HCT116 (cell line): ENCODE measurements at regions not wholly inside any gene's neighbourhood (a gene's known extent, or its start where the extent isn't known, plus 50 kb on each side); places are given as distances from the start of the nearest gene placed in this dataset.

Experiments used
- ATAC-seq: fragments of 200-7000 bp; cut with Tn5 transposase; 2 replicates; pipeline ENCODE4 v1.9.1; 2020; ENCODE audit warnings: mild to moderate bottlenecking, moderate library complexity
- BruUV-seq: library from RNA; stranded (reverse); fragments of 400-500 nt; replicated peaks from 2 replicates; lab custom pipeline; 2021; lab: Mats Ljungman, UMichigan
- CTCF ChIA-PET: fragments of 300-600 bp; sonication (Branson Sonifier 250); formaldehyde crosslinking; loops from one replicate; lab custom pipeline; 2021; ENCODE audit warnings: antibody characterized with exemption; lab: Charles Lee
- POLR2A ChIA-PET: fragments of 300-600, 350-600 bp; sonication (Branson Sonifier 250); formaldehyde crosslinking; loops from one replicate; lab custom pipeline; 2021; ENCODE audit warnings: antibody characterized with exemption; lab: Charles Lee
- RAD21 ChIA-PET, 2 experiments: fragments of 300-600 bp; sonication (Branson Sonifier 250); formaldehyde crosslinking; loops; one replicate each; lab custom pipeline; 2023; ENCODE audit warnings: low total read pairs in 2 of 2; ENCODE audit not compliant: uncharacterized antibody in 2 of 2, unreplicated experiment in 2 of 2, low non-redundant PET in 1 of 2; lab: Charles Lee
- DNase-seq: peaks from one replicate; pipeline ENCODE4 v3.0.0-alpha.2; 2010; ENCODE audit warnings: low read depth, low spot score
- H2AFZ ChIP-seq: fragments of 200-600 bp; shearing (Covaris generic), sonication (generic); 2 replicates; pipeline ENCODE4 v1.6.1; 2017; ENCODE audit warnings: low read depth, mixed run types, mixed read lengths, antibody characterized with exemption, low read length; ENCODE audit not compliant: poor library complexity, severe bottlenecking
- H3K27ac ChIP-seq: 2 replicates; pipeline ENCODE4 v1.5.1; 2012; ENCODE audit warnings: low read depth, low read length
- H3K27me3 ChIP-seq: fragments of 200-600 bp; sonication (generic); 2 replicates; pipeline ENCODE4 v1.6.1; 2016; ENCODE audit warnings: mixed run types, low read length, mixed read lengths; ENCODE audit not compliant: insufficient read depth
- H3K36me3 ChIP-seq, 2 experiments: fragments of 200-500 bp in 1 of 2; fragments of 200-600 bp in 1 of 2; sonication (Bioruptor generic) in 1 of 2; sonication (generic) in 1 of 2; 2 replicates each; pipeline versions ENCODE4 v1.5.1 to v1.6.1; 2014 to 2016; ENCODE audit warnings: low read length in 2 of 2, inconsistent platforms in 1 of 2, mixed read lengths in 1 of 2, mixed run types in 1 of 2; ENCODE audit not compliant: insufficient read depth in 2 of 2, control insufficient read depth in 1 of 2
- H3K4me1 ChIP-seq, 2 experiments: fragments of 200-600 bp in 1 of 2; sonication (generic) in 1 of 2; 2 replicates each; pipeline versions ENCODE4 v1.5.1 to v1.6.1; 2012 to 2017; ENCODE audit warnings: low read length in 2 of 2, inconsistent platforms in 1 of 2, mild to moderate bottlenecking in 1 of 2, mixed read lengths in 1 of 2, mixed run types in 1 of 2, moderate library complexity in 1 of 2; ENCODE audit not compliant: insufficient read depth in 2 of 2, control insufficient read depth in 1 of 2
- H3K4me2 ChIP-seq: fragments of 200-600 bp; sonication (generic); 2 replicates; pipeline ENCODE4 v1.6.1; 2017; ENCODE audit warnings: mixed run types, low read length, mixed read lengths
- H3K4me3 ChIP-seq, 2 experiments: fragments of 200-600 bp in 1 of 2; sonication (generic) in 1 of 2; replicated peaks in 1 of 2; 2 replicates each; pipeline ENCODE4 v1.5.1; 2011 to 2016; ENCODE audit warnings: low read length in 2 of 2, control low read depth in 1 of 2, low read depth in 1 of 2, mild to moderate bottlenecking in 1 of 2, mixed read lengths in 1 of 2, mixed run types in 1 of 2
- H3K79me2 ChIP-seq: fragments of 200-600 bp; sonication (generic); 2 replicates; pipeline ENCODE4 v1.6.1; 2017; ENCODE audit warnings: mild to moderate bottlenecking, mixed run types, low read length, moderate library complexity, mixed read lengths; ENCODE audit not compliant: insufficient read depth
- H3K9ac ChIP-seq: fragments of 200-600 bp; sonication (generic); 2 replicates; pipeline ENCODE4 v1.6.1; 2016; ENCODE audit warnings: low read length, mixed read lengths
- H3K9me2 ChIP-seq: fragments of 200-600 bp; sonication (generic), shearing (Covaris generic); 2 replicates; pipeline ENCODE4 v1.6.1; 2017; ENCODE audit warnings: mixed run types, mild to moderate bottlenecking, moderate library complexity; ENCODE audit not compliant: insufficient read depth
- H3K9me3 ChIP-seq, 2 experiments: fragments of 200-500 bp in 1 of 2; fragments of 200-600 bp in 1 of 2; sonication (Bioruptor generic) in 1 of 2; sonication (generic) in 1 of 2; 2 replicates each; pipeline ENCODE4 v1.6.1; 2014 to 2017; ENCODE audit warnings: low read length in 2 of 2, mixed read lengths in 2 of 2, inconsistent platforms in 1 of 2, low read depth in 1 of 2, mild to moderate bottlenecking in 1 of 2, mixed run types in 1 of 2, moderate library complexity in 1 of 2; ENCODE audit not compliant: control insufficient read depth in 1 of 2, insufficient read depth in 1 of 2
- H4K20me1 ChIP-seq: fragments of 200-600 bp; sonication (generic), shearing (Covaris generic); 2 replicates; pipeline ENCODE4 v1.6.1; 2017; ENCODE audit warnings: mixed run types, mild to moderate bottlenecking, moderate library complexity; ENCODE audit not compliant: insufficient read depth
- ELF1 ChIP-seq: IDR thresholded peaks from 2 replicates; pipeline ENCODE4 v1.6.1; 2012; ENCODE audit warnings: low read depth, borderline replicate concordance
- EZH2 ChIP-seq: fragments of 200-600 bp; sonication (generic); IDR thresholded peaks from 2 replicates; pipeline ENCODE4 v1.6.1; 2017; ENCODE audit warnings: antibody characterized with exemption, mixed run types
- EZH2phosphoT487 ChIP-seq: fragments of 200-600 bp; IDR thresholded peaks from 2 replicates; pipeline ENCODE4 v1.6.1; 2018; ENCODE audit warnings: antibody characterized with exemption, borderline replicate concordance
- JUND ChIP-seq: IDR thresholded peaks from 2 replicates; pipeline ENCODE4 v1.6.1; 2012
- MAX ChIP-seq: IDR thresholded peaks from 2 replicates; pipeline ENCODE4 v1.6.1; 2012
- POLR2AphosphoS5 ChIP-seq: IDR thresholded peaks from 2 replicates; pipeline ENCODE4 v1.6.1; 2011; ENCODE audit warnings: mild to moderate bottlenecking, low read depth, low read length, moderate library complexity
- RAD21 ChIP-seq: IDR thresholded peaks from 2 replicates; pipeline ENCODE4 v1.6.1; 2012; ENCODE audit warnings: low read depth, mild to moderate bottlenecking
- SIN3A ChIP-seq: IDR thresholded peaks from 2 replicates; pipeline ENCODE4 v1.6.1; 2012; ENCODE audit warnings: low read depth
- SP1 ChIP-seq: IDR thresholded peaks from 2 replicates; pipeline ENCODE4 v1.6.1; 2012; ENCODE audit warnings: low read depth
- SRF ChIP-seq: IDR thresholded peaks from 2 replicates; pipeline ENCODE4 v1.6.1; 2012; ENCODE audit warnings: low read depth
- ZFX ChIP-seq: fragments of 450-650 bp; IDR thresholded peaks from 2 replicates; pipeline ENCODE4 v1.6.1; 2017
- ZNF274 ChIP-seq: fragments of 200-500 bp; sonication (Bioruptor generic); IDR thresholded peaks from 2 replicates; pipeline ENCODE4 v1.6.1; 2014; ENCODE audit warnings: mild to moderate bottlenecking, low read depth, low read length, inconsistent platforms
- intact Hi-C: fragments of 100-400 bp; cut with micrococcal nuclease; formaldehyde crosslinking; loops from 2 replicates; pipeline ENCODE4 v1.10.0; 2022
- TF ChIP-seq, protein P1 (sequence below): IDR thresholded peaks from 2 replicates; pipeline ENCODE4 v1.6.1; 2012
- TF ChIP-seq, protein P2 (sequence below): IDR thresholded peaks from 2 replicates; pipeline ENCODE4 v1.6.1; 2011; ENCODE audit warnings: mild to moderate bottlenecking, low read length, moderate library complexity; ENCODE audit not compliant: insufficient replicate concordance; ENCODE audit errors: extremely low read depth

DNA sequence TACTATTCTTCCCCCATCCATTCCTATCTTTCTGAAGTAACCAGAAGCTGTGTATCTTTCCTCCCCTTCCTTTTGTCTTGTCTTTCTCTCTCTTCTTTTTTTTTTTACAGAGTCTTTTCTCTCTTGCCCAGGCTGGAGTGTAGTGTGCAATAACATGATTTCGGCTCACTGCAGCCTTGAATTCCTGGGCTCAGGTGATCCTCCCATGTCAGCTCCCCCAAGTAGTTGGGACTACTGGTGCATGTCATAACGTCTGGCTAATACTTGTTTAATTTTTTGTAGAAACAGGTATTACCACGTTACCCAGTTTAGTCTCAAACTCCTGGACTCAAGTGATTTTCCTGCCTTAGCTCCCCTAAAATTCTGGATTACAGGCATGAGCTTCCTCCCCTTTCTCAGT lies 86.5 kb downstream of the IGLL5 start:
- CTCF ChIA-PET: interaction anchor here (1.4 to 2.2 kb wide), 2 partner anchors 15 to 16 kb away, joined by 4 to 7 read pairs; no protein-coding TSS in a partner anchor
- no TSS peak for BruUV-seq

DNA sequence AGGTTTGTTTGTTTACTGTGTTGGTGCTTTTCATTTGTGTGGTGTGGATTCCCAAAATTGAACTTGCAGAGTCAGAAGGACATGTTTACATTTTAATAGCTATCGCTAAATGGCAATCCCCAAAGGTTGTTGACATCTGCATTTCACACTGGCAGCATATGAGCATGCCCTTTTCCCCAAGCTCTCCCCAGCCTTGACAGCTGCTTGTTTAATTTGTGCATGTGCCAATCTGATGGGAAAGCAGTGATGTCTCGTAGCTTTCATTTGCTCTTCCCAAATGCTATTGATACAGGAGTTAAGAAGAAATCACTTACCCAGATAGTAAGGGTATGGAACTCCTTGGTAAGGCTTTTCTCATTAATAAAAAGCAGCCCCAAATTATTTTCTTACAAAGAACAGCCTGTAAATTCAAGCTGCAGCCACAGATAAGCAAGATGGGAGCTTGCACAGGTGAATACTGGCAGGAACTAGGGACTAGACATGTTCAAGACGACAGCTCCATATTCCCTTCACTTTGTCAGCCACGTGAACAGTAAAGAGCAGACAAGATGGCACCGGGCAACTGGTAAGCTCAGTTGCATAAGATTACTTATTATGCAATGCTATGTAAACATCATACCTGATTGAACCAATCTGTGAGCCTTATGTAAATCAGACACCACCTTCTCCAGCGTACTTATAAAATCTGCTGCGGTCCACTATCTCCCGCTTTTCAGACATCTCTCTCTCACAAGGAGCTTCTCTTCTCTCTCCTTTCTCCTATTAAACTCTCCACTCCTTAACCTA lies 87.4 kb downstream of the IGLL5 start:
- Histone ChIP-seq H3K4me1 (no peaks in the 10 kb centered on the region), H3K36me3 (no peaks in the 10 kb centered on the region), H2AFZ (no peak overlapping the region), H3K4me2 (no peak overlapping the region), H3K4me3 (no peak overlapping the region), H3K79me2 (no peaks in the 10 kb centered on the region), H3K9me2 (no peaks in the 10 kb centered on the region), H3K27me3 (no peaks in the 10 kb centered on the region), H3K9ac (no peak overlapping the region), H4K20me1 (no peaks in the 10 kb centered on the region), H3K9me3 (peaks cover 0 to 4% of the 10 kb centered on the region in 2 experiments; a peak in 1 of 4 replicates), H3K27ac (no peak overlapping the region)
- CTCF ChIA-PET: interaction anchor here (1.2 to 2.2 kb wide), 3 partner anchors 15 to 18 kb away, joined by 3 to 7 read pairs (median 4); no protein-coding TSS in a partner anchor
- intact Hi-C loops: no loop called here
- TF ChIP-seq SP1: no peak
- no peak for TF ChIP-seq ZFX
- TF ChIP-seq ZNF274: no peak
- no peak for TF ChIP-seq ELF1
- TF ChIP-seq MAX: no peak
- no peak for TF ChIP-seq JUND
- no peak for TF ChIP-seq SIN3A
- TF ChIP-seq, protein P1, sequence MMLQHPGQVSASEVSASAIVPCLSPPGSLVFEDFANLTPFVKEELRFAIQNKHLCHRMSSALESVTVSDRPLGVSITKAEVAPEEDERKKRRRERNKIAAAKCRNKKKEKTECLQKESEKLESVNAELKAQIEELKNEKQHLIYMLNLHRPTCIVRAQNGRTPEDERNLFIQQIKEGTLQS: no peak
- TF ChIP-seq EZH2: no peak
- TF ChIP-seq RAD21: no peak
- TF ChIP-seq POLR2AphosphoS5: no peak
- TF ChIP-seq EZH2phosphoT487: no peak
- no peak for TF ChIP-seq SRF
- RAD21 ChIA-PET: no interaction called here
- BruUV-seq: no TSS peak
- DNase-seq (no peak), ATAC-seq (no peak)
- POLR2A ChIA-PET: no interaction called here

More for the DNA sequence above, 86.5 kb downstream of the IGLL5 start:
- no peaks in the 10 kb centered on the region for H3K4me1 ChIP-seq
- no peak overlapping the region for H2AFZ ChIP-seq
- DNase-seq: no peak
- intact Hi-C loops: no loop called here
- no peaks in the 10 kb centered on the region for H3K9me2 ChIP-seq
- TF ChIP-seq, protein P2, sequence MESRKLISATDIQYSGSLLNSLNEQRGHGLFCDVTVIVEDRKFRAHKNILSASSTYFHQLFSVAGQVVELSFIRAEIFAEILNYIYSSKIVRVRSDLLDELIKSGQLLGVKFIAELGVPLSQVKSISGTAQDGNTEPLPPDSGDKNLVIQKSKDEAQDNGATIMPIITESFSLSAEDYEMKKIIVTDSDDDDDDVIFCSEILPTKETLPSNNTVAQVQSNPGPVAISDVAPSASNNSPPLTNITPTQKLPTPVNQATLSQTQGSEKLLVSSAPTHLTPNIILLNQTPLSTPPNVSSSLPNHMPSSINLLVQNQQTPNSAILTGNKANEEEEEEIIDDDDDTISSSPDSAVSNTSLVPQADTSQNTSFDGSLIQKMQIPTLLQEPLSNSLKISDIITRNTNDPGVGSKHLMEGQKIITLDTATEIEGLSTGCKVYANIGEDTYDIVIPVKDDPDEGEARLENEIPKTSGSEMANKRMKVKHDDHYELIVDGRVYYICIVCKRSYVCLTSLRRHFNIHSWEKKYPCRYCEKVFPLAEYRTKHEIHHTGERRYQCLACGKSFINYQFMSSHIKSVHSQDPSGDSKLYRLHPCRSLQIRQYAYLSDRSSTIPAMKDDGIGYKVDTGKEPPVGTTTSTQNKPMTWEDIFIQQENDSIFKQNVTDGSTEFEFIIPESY: no peak
- no peak for TF ChIP-seq MAX
- POLR2A ChIA-PET: no interaction called here
- H3K27me3 ChIP-seq: no peaks in the 10 kb centered on the region
- RAD21 ChIA-PET: no interaction called here
- H3K4me2 ChIP-seq: no peak overlapping the region
- no peak overlapping the region for H3K9ac ChIP-seq
- no peak for ATAC-seq
- H3K9me3 ChIP-seq: no peaks in the 10 kb centered on the region
- no peak overlapping the region for H3K27ac ChIP-seq
- H3K79me2 ChIP-seq: no peaks in the 10 kb centered on the region
- H3K36me3 ChIP-seq: no peaks in the 10 kb centered on the region
- no peaks in the 10 kb centered on the region for H4K20me1 ChIP-seq
- no peak overlapping the region for H3K4me3 ChIP-seq
